ENCODE measurements at regions not wholly inside any gene's neighbourhood (a gene's known extent, or its start where the extent isn't known, plus 50 kb on each side); places are given as distances from the start of the nearest gene placed in this dataset.
A peak's percentile ranks its signal among the peaks of the same experiment; 100 is the strongest.

DNA sequence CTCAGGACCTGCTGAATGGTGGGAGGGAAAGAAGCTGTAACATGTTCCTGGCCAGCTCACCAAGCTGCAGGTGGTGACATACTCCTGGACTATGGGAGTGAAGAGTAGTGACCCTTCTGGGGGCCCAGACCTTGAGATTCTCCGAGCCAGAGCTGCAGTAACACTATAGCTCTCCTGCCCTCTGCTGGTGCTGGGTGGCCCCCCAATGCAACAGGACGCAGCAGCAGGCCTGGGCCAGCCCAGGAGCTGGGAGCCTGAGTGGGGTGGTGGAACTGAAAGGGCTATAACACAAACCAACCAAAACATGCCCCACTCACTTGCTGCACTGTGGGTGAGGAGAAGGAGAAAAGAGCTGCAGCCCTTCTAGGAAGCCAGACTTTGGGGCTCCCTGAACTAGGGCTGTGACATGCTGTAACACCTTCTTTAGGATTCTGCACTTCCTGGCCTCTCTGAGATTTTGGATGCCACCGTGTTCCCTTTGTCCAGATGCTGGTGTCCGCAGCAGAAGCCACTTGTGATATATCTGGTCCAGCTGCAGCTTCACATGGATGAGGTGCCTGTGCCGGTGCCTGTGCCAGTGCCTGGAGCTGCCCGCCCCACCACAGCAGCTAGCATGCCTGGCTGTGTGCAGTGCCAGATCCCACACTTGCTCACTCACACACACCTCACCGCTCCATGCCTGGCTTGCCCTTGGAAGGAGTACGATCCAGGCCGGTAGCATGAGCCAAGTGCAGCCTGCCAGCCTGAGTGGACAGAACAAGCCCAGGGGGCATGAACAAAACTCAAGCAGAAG lies 636.8 kb upstream of the KCNMB2 start:
- no peaks in the 10 kb centered on the region for H3K36me3 ChIP-seq (ENCODE audit: control insufficient read depth, insufficient read depth, low read length)
- no CpG with 5 or more reads among the region's 9 CpGs for WGBS (ENCODE audit: extremely low coverage, insufficient coverage, low lambda C conversion rate)
- H2AK5ac ChIP-seq (ENCODE audit: low read length): no peak overlapping the region
- no peaks in the 10 kb centered on the region for H3K4me1 ChIP-seq (ENCODE audit: control insufficient read depth, low read depth, low read length)
- no peak for DNase-seq
- H2BK120ac ChIP-seq (ENCODE audit: low read depth, low read length): no peak overlapping the region
- no peak overlapping the region for H3K23ac ChIP-seq (ENCODE audit: low read length)
- no peak overlapping the region for H3K4me2 ChIP-seq (ENCODE audit: low read length)
- no peak overlapping the region for H3K4ac ChIP-seq (ENCODE audit: low read depth, low read length)
- no peaks in the 10 kb centered on the region for H3K79me1 ChIP-seq (ENCODE audit: low read length)
- no peak overlapping the region for H3K27ac ChIP-seq (ENCODE audit: low read depth, low read length)
- no peaks in the 10 kb centered on the region for H3K27me3 ChIP-seq (ENCODE audit: insufficient read depth, low read length, poor library complexity)
- no peak overlapping the region for H4K8ac ChIP-seq (ENCODE audit: low read depth, low read length)
- H4K5ac ChIP-seq (ENCODE audit: low read length): no peak overlapping the region
- no peak overlapping the region for H2BK15ac ChIP-seq (replicated peaks; ENCODE audit: low read depth)
- H3K4me3 ChIP-seq (ENCODE audit: low read length): no peak overlapping the region
- no peak overlapping the region for H3K56ac ChIP-seq (ENCODE audit: low read length)
- no peak overlapping the region for H3K9ac ChIP-seq (ENCODE audit: low read length)
- no peak overlapping the region for H2BK5ac ChIP-seq (ENCODE audit: low read length)
- H3K18ac ChIP-seq (ENCODE audit: low read length): no peak overlapping the region
- no peaks in the 10 kb centered on the region for H3K79me2 ChIP-seq (ENCODE audit: control insufficient read depth, insufficient read depth, low read length)

- no peak for DNase-seq
- no peaks in the 10 kb centered on the region for H3K79me1 ChIP-seq (ENCODE audit: low read length)
- H2BK120ac ChIP-seq (ENCODE audit: low read depth, low read length): no peak overlapping the region
- H4K8ac ChIP-seq (ENCODE audit: low read depth, low read length): no peak overlapping the region
- no peak overlapping the region for H3K4me2 ChIP-seq (ENCODE audit: low read length)
- no CpG with 5 or more reads among the region's 5 CpGs for WGBS (ENCODE audit: extremely low coverage, insufficient coverage, low lambda C conversion rate)
- H3K36me3 ChIP-seq (ENCODE audit: control insufficient read depth, insufficient read depth, low read length): no peaks in the 10 kb centered on the region
- H2BK15ac ChIP-seq (replicated peaks; ENCODE audit: low read depth): no peak overlapping the region
- no peak overlapping the region for H4K5ac ChIP-seq (ENCODE audit: low read length)
- H2BK5ac ChIP-seq (ENCODE audit: low read length): no peak overlapping the region
- no peaks in the 10 kb centered on the region for H3K27me3 ChIP-seq (ENCODE audit: insufficient read depth, low read length, poor library complexity)
- H3K23ac ChIP-seq (ENCODE audit: low read length): no peak overlapping the region
- no peak overlapping the region for H3K56ac ChIP-seq (ENCODE audit: low read length)
- H3K4me1 ChIP-seq (ENCODE audit: control insufficient read depth, low read depth, low read length): no peaks in the 10 kb centered on the region
- no peaks in the 10 kb centered on the region for H3K79me2 ChIP-seq (ENCODE audit: control insufficient read depth, insufficient read depth, low read length)
- H2AK5ac ChIP-seq (ENCODE audit: low read length): no peak overlapping the region
- no peak overlapping the region for H3K9ac ChIP-seq (ENCODE audit: low read length)
- H3K4ac ChIP-seq (ENCODE audit: low read depth, low read length): no peak overlapping the region
- H3K27ac ChIP-seq (ENCODE audit: low read depth, low read length): no peak overlapping the region
- H3K18ac ChIP-seq (ENCODE audit: low read length): no peak overlapping the region
- H3K4me3 ChIP-seq (ENCODE audit: low read length): no peak overlapping the region
These were observed 633.4 kb upstream of the KCNMB2 start for GRCh38 chr3:177902876-177903275.

- Histone ChIP-seq H3K4me1 (ENCODE audit: control insufficient read depth, low read depth, low read length) (no peaks in the 10 kb centered on the region), H3K79me2 (ENCODE audit: control insufficient read depth, insufficient read depth, low read length) (no peaks in the 10 kb centered on the region), H4K5ac (ENCODE audit: low read length) (no peak overlapping the region), H2BK15ac (replicated peaks; ENCODE audit: low read depth) (no peak overlapping the region), H3K23ac (ENCODE audit: low read length) (no peak overlapping the region), H2BK120ac (ENCODE audit: low read depth, low read length) (no peak overlapping the region), H2AK5ac (ENCODE audit: low read length) (no peak overlapping the region), H2BK5ac (ENCODE audit: low read length) (no peak overlapping the region), H3K79me1 (ENCODE audit: low read length) (no peaks in the 10 kb centered on the region), H3K4me2 (ENCODE audit: low read length) (no peak overlapping the region), H3K27me3 (ENCODE audit: insufficient read depth, low read length, poor library complexity) (no peaks in the 10 kb centered on the region), H3K36me3 (ENCODE audit: control insufficient read depth, insufficient read depth, low read length) (no peaks in the 10 kb centered on the region), H4K8ac (ENCODE audit: low read depth, low read length) (no peak overlapping the region), H3K56ac (ENCODE audit: low read length) (no peak overlapping the region), H3K18ac (ENCODE audit: low read length) (no peak overlapping the region), H3K27ac (ENCODE audit: low read depth, low read length) (no peak overlapping the region), H3K4me3 (ENCODE audit: low read length) (no peak overlapping the region), H3K9ac (ENCODE audit: low read length) (no peak overlapping the region), H3K4ac (ENCODE audit: low read depth, low read length) (no peak overlapping the region)
- peak; percentile 6 for DNase-seq
These were observed 631.6 kb upstream of the KCNMB2 start for GRCh38 chr3:177904621-177905020.

DNA sequence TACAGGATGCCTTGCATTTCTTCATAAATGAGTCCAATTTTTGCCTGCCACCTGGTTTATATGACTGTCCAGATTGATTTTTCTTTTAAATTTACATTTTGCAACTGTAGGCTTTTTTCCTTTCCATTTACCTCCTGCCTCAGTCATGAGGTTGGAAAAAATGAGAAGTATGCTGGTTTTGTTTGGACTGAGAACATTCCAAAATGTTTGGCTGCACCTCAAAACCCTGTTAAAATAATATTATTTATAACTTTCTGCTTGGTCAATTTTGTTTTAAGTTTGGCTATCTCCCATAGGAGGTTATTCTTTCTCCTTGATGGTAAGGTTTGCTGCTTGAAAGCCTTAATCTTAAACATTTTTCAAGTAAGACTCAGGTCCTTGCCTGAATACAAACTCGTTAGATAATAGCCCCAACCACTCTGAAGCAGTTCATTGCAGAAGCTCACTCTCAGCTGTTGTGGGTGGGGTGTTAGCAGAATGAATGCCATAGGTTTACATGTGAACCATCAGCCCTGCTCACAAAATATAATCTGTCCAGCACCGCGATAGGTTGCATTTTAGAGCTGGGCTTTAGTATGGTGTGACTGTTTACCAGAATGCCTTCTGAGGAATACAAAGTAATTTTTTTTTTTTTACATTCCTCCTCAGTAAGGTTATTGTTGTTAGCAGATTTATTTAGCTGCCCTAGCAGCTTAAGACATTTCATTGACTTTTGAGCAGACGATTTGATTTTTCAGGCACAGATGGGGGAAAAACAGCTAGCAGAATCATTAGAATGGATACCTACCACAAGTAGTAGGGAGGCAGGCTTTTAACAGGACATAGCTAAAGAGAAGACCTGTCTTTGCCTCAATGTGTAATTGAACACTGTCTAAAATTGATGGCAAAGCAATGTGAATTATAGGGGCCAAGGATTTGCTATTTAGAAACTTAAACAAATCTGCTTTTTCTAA lies 630.8 kb upstream of the KCNMB2 start:
- no peak overlapping the region for H4K5ac ChIP-seq (ENCODE audit: low read length)
- no CpG with 5 or more reads among the region's 4 CpGs for WGBS (ENCODE audit: extremely low coverage, insufficient coverage, low lambda C conversion rate)
- H3K4me2 ChIP-seq (ENCODE audit: low read length): no peak overlapping the region

GRCh38 chr3:177906126-177906511 lies 630.1 kb upstream of the KCNMB2 start:
- no peak overlapping the region for H3K4me3 ChIP-seq (ENCODE audit: low read length)
- no peak overlapping the region for H2BK120ac ChIP-seq (ENCODE audit: low read depth, low read length)
- H4K8ac ChIP-seq (ENCODE audit: low read depth, low read length): no peak overlapping the region
- H3K79me2 ChIP-seq (ENCODE audit: control insufficient read depth, insufficient read depth, low read length): no peaks in the 10 kb centered on the region
- no peak overlapping the region for H3K23ac ChIP-seq (ENCODE audit: low read length)
- H4K5ac ChIP-seq (ENCODE audit: low read length): no peak overlapping the region
- H2BK15ac ChIP-seq (replicated peaks; ENCODE audit: low read depth): no peak overlapping the region
- H3K36me3 ChIP-seq (ENCODE audit: control insufficient read depth, insufficient read depth, low read length): no peaks in the 10 kb centered on the region
- no peak overlapping the region for H3K56ac ChIP-seq (ENCODE audit: low read length)
- no peak overlapping the region for H3K4me2 ChIP-seq (ENCODE audit: low read length)
- no peak overlapping the region for H3K9ac ChIP-seq (ENCODE audit: low read length)
- no CpG with 5 or more reads among the region's 4 CpGs for WGBS (ENCODE audit: extremely low coverage, insufficient coverage, low lambda C conversion rate)
- H2AK5ac ChIP-seq (ENCODE audit: low read length): no peak overlapping the region
- H3K27ac ChIP-seq (ENCODE audit: low read depth, low read length): no peak overlapping the region
- H3K79me1 ChIP-seq (ENCODE audit: low read length): no peaks in the 10 kb centered on the region
- no peaks in the 10 kb centered on the region for H3K4me1 ChIP-seq (ENCODE audit: control insufficient read depth, low read depth, low read length)
- peak overlapping the region; percentile 75 for H3K18ac ChIP-seq (ENCODE audit: low read length)
- H2BK5ac ChIP-seq (ENCODE audit: low read length): no peak overlapping the region
- H3K4ac ChIP-seq (ENCODE audit: low read depth, low read length): no peak overlapping the region
- no peaks in the 10 kb centered on the region for H3K27me3 ChIP-seq (ENCODE audit: insufficient read depth, low read length, poor library complexity)
- peak; percentile 77 for DNase-seq

More for the DNA sequence above, 630.8 kb upstream of the KCNMB2 start:
- Histone ChIP-seq H3K18ac (ENCODE audit: low read length) (peak overlapping the region; percentile 75), H2BK5ac (ENCODE audit: low read length) (no peak overlapping the region), H3K27ac (ENCODE audit: low read depth, low read length) (no peak overlapping the region), H3K27me3 (ENCODE audit: insufficient read depth, low read length, poor library complexity) (no peaks in the 10 kb centered on the region), H3K79me2 (ENCODE audit: control insufficient read depth, insufficient read depth, low read length) (no peaks in the 10 kb centered on the region), H2AK5ac (ENCODE audit: low read length) (no peak overlapping the region), H3K23ac (ENCODE audit: low read length) (no peak overlapping the region), H3K36me3 (ENCODE audit: control insufficient read depth, insufficient read depth, low read length) (no peaks in the 10 kb centered on the region), H2BK120ac (ENCODE audit: low read depth, low read length) (peak overlapping the region; percentile 28), H3K4me1 (ENCODE audit: control insufficient read depth, low read depth, low read length) (no peaks in the 10 kb centered on the region), H3K56ac (ENCODE audit: low read length) (no peak overlapping the region), H3K4ac (ENCODE audit: low read depth, low read length) (no peak overlapping the region), H3K79me1 (ENCODE audit: low read length) (no peaks in the 10 kb centered on the region), H2BK15ac (replicated peaks; ENCODE audit: low read depth) (no peak overlapping the region), H3K9ac (ENCODE audit: low read length) (no peak overlapping the region), H3K4me3 (ENCODE audit: low read length) (no peak overlapping the region), H4K8ac (ENCODE audit: low read depth, low read length) (peak overlapping the region; percentile 56)
- peak; percentile 23 for DNase-seq

Data from mesendoderm (in vitro differentiated cells).